ENCODE measurements at regions not wholly inside any gene's neighbourhood (a gene's known extent, or its start where the extent isn't known, plus 50 kb on each side); places are given as distances from the start of the nearest gene placed in this dataset. TPM values are rescaled to one million over a fixed set of nuclear protein-coding genes. Genes with fewer than 3 reads are reported as not detected.
"Not testable (repeated sequence)": the region's sequence is repeated elsewhere in the genome, so short reads cannot be mapped to it uniquely, and the experiment has no call there.

- CTCF ChIA-PET (ENCODE audit: partially characterized antibody); H3K4me3 Mint-ChIP-seq; H3K27me3 ChIP-seq (ENCODE audit: insufficient read depth, low read length); H3K27ac Mint-ChIP-seq; H3K36me3 ChIP-seq (ENCODE audit: insufficient read depth, low read length); intact Hi-C loops (cut with micrococcal nuclease); H3K4me1 ChIP-seq (ENCODE audit: insufficient read depth, low read length); DNase-seq; H3K9me3 Mint-ChIP-seq; H3K9me3 ChIP-seq (ENCODE audit: control insufficient read depth in 1 of 2, low read length in 2 of 2); POLR2A ChIA-PET (ENCODE audit: partially characterized antibody); H3K4me1 Mint-ChIP-seq; H3K27me3 Mint-ChIP-seq; H3K27ac ChIP-seq (ENCODE audit: low read depth, low read length); H3K36me3 Mint-ChIP-seq; H3K4me3 ChIP-seq (ENCODE audit: low read length in 2 of 2): not testable (repeated sequence)
These were observed 59.7 kb upstream of the FRG2C start for GRCh38 chr3:75604286-75604934.

GRCh38 chr3:75607996-75608395, 56.1 kb upstream of the FRG2C start:
- H3K4me3 Mint-ChIP-seq; H3K27me3 ChIP-seq (ENCODE audit: insufficient read depth, low read length); CTCF ChIA-PET (ENCODE audit: partially characterized antibody); POLR2A ChIA-PET (ENCODE audit: partially characterized antibody); H3K4me1 Mint-ChIP-seq; H3K27me3 Mint-ChIP-seq; H3K4me1 ChIP-seq (ENCODE audit: insufficient read depth, low read length); intact Hi-C loops (cut with micrococcal nuclease); H3K27ac ChIP-seq (ENCODE audit: low read depth, low read length); DNase-seq; H3K4me3 ChIP-seq (ENCODE audit: low read length in 2 of 2); H3K36me3 Mint-ChIP-seq; H3K9me3 ChIP-seq (ENCODE audit: control insufficient read depth in 1 of 2, low read length in 2 of 2); H3K36me3 ChIP-seq (ENCODE audit: insufficient read depth, low read length); H3K27ac Mint-ChIP-seq: not testable (repeated sequence)
- H3K9me3 Mint-ChIP-seq, result peaks cover 0 to 12% (median 3%) of the 10 kb centered on the region in 8 donors

GRCh38 chr3:75609598-75609997, 54.5 kb upstream of the FRG2C start:
- H3K27me3 ChIP-seq (ENCODE audit: insufficient read depth, low read length); H3K27me3 Mint-ChIP-seq; H3K27ac ChIP-seq (ENCODE audit: low read depth, low read length); POLR2A ChIA-PET (ENCODE audit: partially characterized antibody); H3K36me3 ChIP-seq (ENCODE audit: insufficient read depth, low read length); H3K4me3 ChIP-seq (ENCODE audit: low read length in 2 of 2); DNase-seq; H3K36me3 Mint-ChIP-seq; H3K4me3 Mint-ChIP-seq; H3K4me1 ChIP-seq (ENCODE audit: insufficient read depth, low read length); H3K9me3 ChIP-seq (ENCODE audit: control insufficient read depth in 1 of 2, low read length in 2 of 2); intact Hi-C loops (cut with micrococcal nuclease); CTCF ChIA-PET (ENCODE audit: partially characterized antibody); H3K27ac Mint-ChIP-seq; H3K4me1 Mint-ChIP-seq: not testable (repeated sequence)
- H3K9me3 Mint-ChIP-seq, result peaks cover 0 to 12% (median 4%) of the 10 kb centered on the region in 8 donors

GRCh38 chr3:75610773-75611172, 53.4 kb upstream of the FRG2C start:
- Histone ChIP-seq H3K9me3 (ENCODE audit: control insufficient read depth in 1 of 2, low read length in 2 of 2) (no peaks in the 10 kb centered on the region), H3K4me1 (ENCODE audit: insufficient read depth, low read length) (no peaks in the 10 kb centered on the region), H3K36me3 (ENCODE audit: insufficient read depth, low read length) (no peaks in the 10 kb centered on the region), H3K27me3 (ENCODE audit: insufficient read depth, low read length) (no peaks in the 10 kb centered on the region), H3K27ac (ENCODE audit: low read depth, low read length) (no peak overlapping the region), H3K4me3 (ENCODE audit: low read length in 2 of 2) (no peak overlapping the region)
- ChIA-PET CTCF (ENCODE audit: partially characterized antibody) (no interaction called here), POLR2A (ENCODE audit: partially characterized antibody) (no interaction called here)
- DNase-seq, result no peak
- H3K36me3 Mint-ChIP-seq, result no peaks in the 10 kb centered on the region
- no peak overlapping the region for H3K27ac Mint-ChIP-seq
- peaks cover 0 to 6% (median 4%) of the 10 kb centered on the region in 8 donors for H3K9me3 Mint-ChIP-seq
- peaks cover 0 to 2% of the 10 kb centered on the region in 2 donors for H3K27me3 Mint-ChIP-seq
- no peaks in the 10 kb centered on the region for H3K4me1 Mint-ChIP-seq
- intact Hi-C loops (cut with micrococcal nuclease), result no loop called here
- no peak overlapping the region for H3K4me3 Mint-ChIP-seq

GRCh38 chr3:75611724-75612460, 52.2 kb upstream of the FRG2C start:
- H3K9me3 ChIP-seq (ENCODE audit: control insufficient read depth in 1 of 2, low read length in 2 of 2); H3K27ac ChIP-seq (ENCODE audit: low read depth, low read length); H3K9me3 Mint-ChIP-seq; H3K4me1 Mint-ChIP-seq; CTCF ChIA-PET (ENCODE audit: partially characterized antibody); H3K4me3 ChIP-seq (ENCODE audit: low read length in 2 of 2); H3K27ac Mint-ChIP-seq; H3K4me3 Mint-ChIP-seq; POLR2A ChIA-PET (ENCODE audit: partially characterized antibody); H3K36me3 ChIP-seq (ENCODE audit: insufficient read depth, low read length); DNase-seq; H3K27me3 Mint-ChIP-seq; H3K27me3 ChIP-seq (ENCODE audit: insufficient read depth, low read length); H3K36me3 Mint-ChIP-seq; intact Hi-C loops (cut with micrococcal nuclease); H3K4me1 ChIP-seq (ENCODE audit: insufficient read depth, low read length): not testable (repeated sequence)

Small RNA genes lying in the stretch of these regions (microRNA-seq; reads per million reads assigned to microRNA genes)
- gene MIR4444-2 (ENCODE audit: borderline microRNAs expressed, borderline number of aligned reads, borderline replicate concordance), result not detected

Data from CD4-positive, alpha-beta memory T cell (primary cell).